Tibial nerve (tissue), 4 donors: ENCODE measurements at regions not wholly inside any gene's neighbourhood (a gene's known extent, or its start where the extent isn't known, plus 50 kb on each side); places are given as distances from the start of the nearest gene placed in this dataset.

Experiments used
- CTCF ChIP-seq, 5 experiments: fragments of 200-600 bp in 3 of 5; fragments of 450-650 bp in 2 of 5; sonication (generic) in 3 of 5; IDR thresholded peaks; one replicate each; pipeline ENCODE4 v1.5.1; 2016 to 2019; ENCODE audit warnings: antibody characterized with exemption in 5 of 5, mild to moderate bottlenecking in 3 of 5, moderate library complexity in 2 of 5
- EP300 ChIP-seq, 2 donors: sonication (generic); formaldehyde crosslinking; IDR thresholded peaks; one replicate each; pipeline ENCODE4 v1.6.1; 2017; ENCODE audit warnings: antibody characterized with exemption in 2 of 2, mild to moderate bottlenecking in 1 of 2
- POLR2A ChIP-seq, 2 donors: fragments of 450-650 bp; IDR thresholded peaks; one replicate each; pipeline ENCODE4 v1.6.1; 2017; ENCODE audit warnings: antibody characterized with exemption in 2 of 2, mild to moderate bottlenecking in 2 of 2, moderate library complexity in 2 of 2

DNA sequence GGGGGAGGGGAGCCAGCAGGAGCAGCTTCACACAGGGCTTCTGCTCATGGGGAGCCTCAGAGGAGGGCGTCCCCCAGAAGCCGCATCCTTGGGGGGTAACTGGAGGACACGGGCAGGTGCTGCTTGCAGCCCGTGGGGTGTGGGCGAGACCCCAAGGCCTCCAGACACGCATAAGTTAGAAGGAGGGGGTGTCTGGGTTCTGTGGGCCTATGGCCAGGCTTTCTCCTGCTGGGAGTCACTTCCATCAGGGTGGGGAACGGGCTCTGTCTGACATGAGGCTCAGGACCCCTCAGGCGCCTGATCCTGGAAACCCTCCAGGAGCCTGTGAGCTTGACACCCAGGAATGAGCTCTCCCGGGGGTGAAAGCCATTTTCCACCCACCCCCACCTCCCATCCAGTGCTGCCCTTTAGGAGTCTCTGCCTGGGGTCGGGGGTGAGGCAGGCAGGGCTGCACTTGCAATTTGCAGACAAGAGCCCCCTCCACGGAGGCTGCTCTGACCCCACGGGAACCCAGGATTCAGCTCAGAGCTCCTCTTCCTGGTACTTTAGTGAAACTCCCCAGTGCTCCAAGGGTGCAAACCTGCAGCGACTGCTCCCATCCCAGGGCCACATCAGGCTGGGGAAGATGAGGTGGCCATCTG is 325.7 kb downstream of the ADGRD1 start:
- TF ChIP-seq CTCF (IDR thresholded peaks at IDR 0.05): no peak
- no peak for TF ChIP-seq POLR2A (IDR thresholded peaks at IDR 0.05)
- no peak for TF ChIP-seq EP300 (IDR thresholded peaks at IDR 0.05)
